ENCODE measurements at regions not wholly inside any gene's neighbourhood (a gene's known extent, or its start where the extent isn't known, plus 50 kb on each side); places are given as distances from the start of the nearest gene placed in this dataset.

DNA sequence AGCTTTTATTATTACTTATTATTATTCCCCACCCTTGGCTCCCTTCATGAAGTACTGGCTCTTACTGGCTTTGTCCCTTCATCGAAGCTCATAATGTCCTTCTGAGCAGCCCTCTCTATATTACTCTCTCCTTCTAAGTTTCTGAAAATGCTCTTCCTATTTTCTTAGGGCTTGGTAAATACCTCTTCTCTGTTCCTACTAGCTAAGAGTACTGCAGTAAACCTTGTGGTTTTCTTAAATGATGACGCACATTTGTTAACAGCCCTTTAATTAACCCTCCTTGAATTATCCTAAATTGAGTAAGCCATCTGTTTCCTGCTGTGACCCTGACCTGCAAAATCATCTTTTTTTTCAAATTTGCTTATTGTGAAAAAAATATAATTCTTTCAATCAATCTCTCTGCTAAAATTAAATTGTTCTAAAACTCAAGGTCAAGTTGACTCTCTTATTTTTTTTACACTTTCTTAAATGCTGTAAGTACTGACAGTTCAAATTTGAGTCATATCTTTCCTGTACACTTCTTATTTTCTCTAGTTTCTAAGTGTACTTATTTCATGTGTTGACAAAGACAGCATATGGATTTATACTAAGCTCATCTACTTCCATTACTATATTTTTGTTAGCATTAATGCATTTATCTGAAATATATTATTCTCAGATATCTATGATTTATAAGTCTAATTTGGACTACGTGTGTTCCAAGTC, 148.9 kb downstream of the ADAM29 start:
- no peak overlapping the region for H3K4me3 ChIP-seq (ENCODE audit: severe bottlenecking)
- peaks cover 7% of the 10 kb centered on the region for H3K4me1 ChIP-seq (ENCODE audit: insufficient read depth, poor library complexity, severe bottlenecking)
- H3K9me3 ChIP-seq (ENCODE audit: severe bottlenecking): no peaks in the 10 kb centered on the region
- ATAC-seq (ENCODE audit: low read depth): no peak
- TF ChIP-seq, protein P1, sequence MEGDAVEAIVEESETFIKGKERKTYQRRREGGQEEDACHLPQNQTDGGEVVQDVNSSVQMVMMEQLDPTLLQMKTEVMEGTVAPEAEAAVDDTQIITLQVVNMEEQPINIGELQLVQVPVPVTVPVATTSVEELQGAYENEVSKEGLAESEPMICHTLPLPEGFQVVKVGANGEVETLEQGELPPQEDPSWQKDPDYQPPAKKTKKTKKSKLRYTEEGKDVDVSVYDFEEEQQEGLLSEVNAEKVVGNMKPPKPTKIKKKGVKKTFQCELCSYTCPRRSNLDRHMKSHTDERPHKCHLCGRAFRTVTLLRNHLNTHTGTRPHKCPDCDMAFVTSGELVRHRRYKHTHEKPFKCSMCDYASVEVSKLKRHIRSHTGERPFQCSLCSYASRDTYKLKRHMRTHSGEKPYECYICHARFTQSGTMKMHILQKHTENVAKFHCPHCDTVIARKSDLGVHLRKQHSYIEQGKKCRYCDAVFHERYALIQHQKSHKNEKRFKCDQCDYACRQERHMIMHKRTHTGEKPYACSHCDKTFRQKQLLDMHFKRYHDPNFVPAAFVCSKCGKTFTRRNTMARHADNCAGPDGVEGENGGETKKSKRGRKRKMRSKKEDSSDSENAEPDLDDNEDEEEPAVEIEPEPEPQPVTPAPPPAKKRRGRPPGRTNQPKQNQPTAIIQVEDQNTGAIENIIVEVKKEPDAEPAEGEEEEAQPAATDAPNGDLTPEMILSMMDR (IDR thresholded peaks at IDR 0.05; ENCODE audit: poor library complexity, severe bottlenecking): no peak
- no peak for DNase-seq (ENCODE audit: low spot score)
- no peak overlapping the region for H3K27ac ChIP-seq (ENCODE audit: poor library complexity, severe bottlenecking)
- H3K36me3 ChIP-seq (ENCODE audit: low read depth): no peaks in the 10 kb centered on the region
- no peaks in the 10 kb centered on the region for H3K27me3 ChIP-seq (ENCODE audit: insufficient read depth, poor library complexity, severe bottlenecking)

DNA sequence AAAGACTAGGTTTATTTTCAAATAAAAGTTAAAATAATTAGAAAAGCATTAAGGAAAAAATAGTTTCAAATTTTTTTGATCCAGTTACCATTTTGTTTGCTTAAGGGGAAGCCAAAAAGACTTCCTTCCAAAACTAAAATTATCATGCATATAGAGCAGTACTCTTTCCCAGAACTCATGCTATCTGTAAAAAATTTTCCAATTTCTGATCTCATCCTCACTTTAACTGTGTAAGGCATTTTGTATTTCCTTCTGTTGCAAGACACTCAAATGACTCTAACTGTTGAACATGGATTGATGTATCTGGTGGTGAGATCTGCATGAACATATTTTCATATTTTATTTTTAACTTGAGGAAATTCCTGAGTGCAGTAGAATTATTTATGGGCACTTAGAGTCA, 150.1 kb downstream of the ADAM29 start:
- H3K4me1 ChIP-seq (ENCODE audit: insufficient read depth, poor library complexity, severe bottlenecking): peaks cover 7% of the 10 kb centered on the region
- TF ChIP-seq, protein P1 (IDR thresholded peaks at IDR 0.05; ENCODE audit: poor library complexity, severe bottlenecking): no peak
- H3K9me3 ChIP-seq (ENCODE audit: severe bottlenecking): no peaks in the 10 kb centered on the region
- H3K27me3 ChIP-seq (ENCODE audit: insufficient read depth, poor library complexity, severe bottlenecking): no peaks in the 10 kb centered on the region
- ATAC-seq (ENCODE audit: low read depth): no peak
- H3K27ac ChIP-seq (ENCODE audit: poor library complexity, severe bottlenecking): no peak overlapping the region
- no peaks in the 10 kb centered on the region for H3K36me3 ChIP-seq (ENCODE audit: low read depth)
- no peak for DNase-seq (ENCODE audit: low spot score)
- H3K4me3 ChIP-seq (ENCODE audit: severe bottlenecking): no peak overlapping the region

DNA sequence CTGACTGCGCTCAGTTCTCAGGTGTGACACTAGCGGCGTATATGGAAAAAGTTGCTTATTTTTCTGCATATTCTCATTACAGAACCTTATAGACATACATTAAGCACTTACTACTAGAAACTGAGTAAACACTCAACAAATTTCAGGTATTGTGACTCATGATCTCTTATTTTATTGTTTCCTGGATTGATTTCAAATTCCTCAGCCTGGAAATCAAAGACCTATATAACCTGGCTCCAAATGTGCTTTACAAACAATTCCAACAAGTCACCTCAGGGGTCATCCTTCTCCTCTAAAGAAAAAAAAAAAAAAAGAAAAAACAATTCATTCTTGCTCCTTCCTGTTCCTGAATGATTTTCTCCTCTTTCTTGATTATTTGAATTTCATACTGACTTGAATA, 152.3 kb downstream of the ADAM29 start:
- no peak overlapping the region for H3K27ac ChIP-seq (ENCODE audit: poor library complexity, severe bottlenecking)
- no peaks in the 10 kb centered on the region for H3K27me3 ChIP-seq (ENCODE audit: insufficient read depth, poor library complexity, severe bottlenecking)
- DNase-seq (ENCODE audit: low spot score) (no peak), ATAC-seq (ENCODE audit: low read depth) (peak; percentile 36; the same call in 1 of the 3 replicates)
- H3K4me3 ChIP-seq (ENCODE audit: severe bottlenecking): no peak overlapping the region
- H3K4me1 ChIP-seq (ENCODE audit: insufficient read depth, poor library complexity, severe bottlenecking): peaks cover 7% of the 10 kb centered on the region
- H3K36me3 ChIP-seq (ENCODE audit: low read depth): no peaks in the 10 kb centered on the region
- TF ChIP-seq, protein P1 (IDR thresholded peaks at IDR 0.05; ENCODE audit: poor library complexity, severe bottlenecking): no peak
- no peaks in the 10 kb centered on the region for H3K9me3 ChIP-seq (ENCODE audit: severe bottlenecking)

DNA sequence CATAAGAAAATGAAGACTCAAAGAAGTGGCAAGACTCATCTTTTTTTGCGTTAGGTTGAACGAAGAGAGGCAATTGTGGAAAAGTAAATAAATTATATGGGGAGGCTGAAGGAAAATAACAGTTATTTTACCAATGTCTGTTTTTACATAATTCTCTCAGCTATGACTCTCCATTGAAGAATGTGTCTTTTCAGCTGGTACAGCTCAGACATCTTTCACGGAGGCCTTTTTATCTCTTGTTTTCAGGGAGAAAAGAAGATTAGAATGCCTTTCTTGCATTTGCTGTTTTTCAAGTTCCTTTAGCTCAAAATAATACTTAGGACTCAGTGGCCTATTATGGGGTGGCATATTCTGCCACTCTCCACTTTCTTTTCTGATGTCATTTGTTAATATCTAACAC, 153.0 kb downstream of the ADAM29 start:
- Histone ChIP-seq H3K27ac (ENCODE audit: poor library complexity, severe bottlenecking) (no peak overlapping the region), H3K4me1 (ENCODE audit: insufficient read depth, poor library complexity, severe bottlenecking) (peaks cover 7% of the 10 kb centered on the region), H3K9me3 (ENCODE audit: severe bottlenecking) (no peaks in the 10 kb centered on the region), H3K36me3 (ENCODE audit: low read depth) (no peaks in the 10 kb centered on the region), H3K4me3 (ENCODE audit: severe bottlenecking) (no peak overlapping the region), H3K27me3 (ENCODE audit: insufficient read depth, poor library complexity, severe bottlenecking) (no peaks in the 10 kb centered on the region)
- TF ChIP-seq, protein P1 (IDR thresholded peaks at IDR 0.05; ENCODE audit: poor library complexity, severe bottlenecking): no peak
- DNase-seq (ENCODE audit: low spot score): no peak
- ATAC-seq (ENCODE audit: low read depth): no peak

DNA sequence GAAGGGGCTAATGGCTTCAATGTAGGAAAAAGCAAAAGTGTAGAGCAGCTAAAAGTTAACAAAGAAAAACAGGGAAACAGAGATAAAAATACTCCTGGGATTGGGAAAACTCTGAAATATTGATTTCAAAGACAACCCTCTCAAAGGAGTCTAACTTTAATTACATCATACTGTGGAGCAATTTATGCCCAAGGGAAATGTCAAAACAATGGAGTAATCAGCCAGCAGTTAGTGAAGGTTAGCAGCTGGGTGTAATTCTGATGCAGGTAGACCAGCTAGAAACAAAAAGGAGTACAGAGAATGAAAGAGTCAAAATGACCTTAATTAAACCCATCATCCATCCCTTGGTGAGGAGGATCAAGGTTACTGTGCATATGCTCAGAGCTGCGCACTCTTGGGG, 169.0 kb downstream of the ADAM29 start:
- TF ChIP-seq, protein P1 (IDR thresholded peaks at IDR 0.05; ENCODE audit: poor library complexity, severe bottlenecking): no peak
- DNase-seq (ENCODE audit: low spot score): no peak
- H3K27me3 ChIP-seq (ENCODE audit: insufficient read depth, poor library complexity, severe bottlenecking): no peaks in the 10 kb centered on the region
- H3K4me1 ChIP-seq (ENCODE audit: insufficient read depth, poor library complexity, severe bottlenecking): no peaks in the 10 kb centered on the region
- no peak overlapping the region for H3K4me3 ChIP-seq (ENCODE audit: severe bottlenecking)
- H3K9me3 ChIP-seq (ENCODE audit: severe bottlenecking): no peaks in the 10 kb centered on the region
- no peak overlapping the region for H3K27ac ChIP-seq (ENCODE audit: poor library complexity, severe bottlenecking)
- H3K36me3 ChIP-seq (ENCODE audit: low read depth): no peaks in the 10 kb centered on the region
- ATAC-seq (ENCODE audit: low read depth): no peak

All from RWPE2 (cell line).